NCI-H82 (cell line): ENCODE measurements at regions not wholly inside any gene's neighbourhood (a gene's known extent, or its start where the extent isn't known, plus 50 kb on each side); places are given as distances from the start of the nearest gene placed in this dataset.
"Not testable (repeated sequence)": the region's sequence is repeated elsewhere in the genome, so short reads cannot be mapped to it uniquely, and the experiment has no call there.

Experiments used
- DNase-seq: peaks from one replicate; lab custom pipeline; 2025; lab: John Stamatoyannopoulos, UW

- DNase-seq: no peak
Observed at GRCh38 chr13:54004026-54004699, 975.5 kb downstream of the OLFM4 start.

- DNase-seq: no peak
Observed at GRCh38 chr13:54016542-54016941, 987.9 kb downstream of the OLFM4 start.

GRCh38 chr13:54018485-54018884, 989.9 kb downstream of the OLFM4 start:
- no peak for DNase-seq

DNA sequence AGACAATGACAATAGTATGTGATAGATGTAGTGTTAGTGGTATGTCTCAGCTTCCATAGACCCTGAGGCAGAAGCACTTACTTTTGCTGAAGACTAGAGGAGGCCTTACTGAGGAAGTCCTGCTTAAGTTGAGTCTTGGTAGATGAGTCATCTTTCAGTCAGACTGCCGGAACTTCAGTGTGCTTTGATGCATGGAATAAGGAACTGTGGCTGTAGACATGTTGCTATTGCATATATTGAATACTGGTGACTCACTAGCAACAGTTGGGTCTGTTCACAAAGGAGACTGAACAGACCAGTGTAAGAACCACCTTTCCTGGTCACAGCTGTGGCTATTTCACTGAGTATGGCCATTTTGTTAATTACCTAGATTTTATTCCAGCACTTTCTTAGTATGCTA, 1000.6 kb downstream of the OLFM4 start:
- no peak for DNase-seq

DNA sequence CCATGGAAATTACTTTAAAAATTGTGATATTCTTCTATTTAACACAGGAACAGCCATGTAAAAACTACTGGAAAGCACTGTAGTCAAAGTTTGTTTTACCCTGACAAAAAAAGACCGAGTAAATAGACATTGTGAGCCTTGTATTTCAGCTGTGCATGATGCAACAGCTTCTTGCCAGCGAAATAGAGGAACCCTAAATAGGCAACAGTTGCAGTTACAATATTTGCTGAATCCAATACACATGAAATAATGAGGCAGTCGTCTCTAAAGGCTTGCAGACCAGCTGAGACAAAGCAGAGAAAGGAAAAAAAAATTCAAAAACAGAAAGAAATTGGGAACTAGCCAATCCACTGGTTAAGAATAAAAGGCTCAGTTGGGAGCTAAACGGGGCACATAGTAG, 1001.1 kb downstream of the OLFM4 start:
- no peak for DNase-seq

DNA sequence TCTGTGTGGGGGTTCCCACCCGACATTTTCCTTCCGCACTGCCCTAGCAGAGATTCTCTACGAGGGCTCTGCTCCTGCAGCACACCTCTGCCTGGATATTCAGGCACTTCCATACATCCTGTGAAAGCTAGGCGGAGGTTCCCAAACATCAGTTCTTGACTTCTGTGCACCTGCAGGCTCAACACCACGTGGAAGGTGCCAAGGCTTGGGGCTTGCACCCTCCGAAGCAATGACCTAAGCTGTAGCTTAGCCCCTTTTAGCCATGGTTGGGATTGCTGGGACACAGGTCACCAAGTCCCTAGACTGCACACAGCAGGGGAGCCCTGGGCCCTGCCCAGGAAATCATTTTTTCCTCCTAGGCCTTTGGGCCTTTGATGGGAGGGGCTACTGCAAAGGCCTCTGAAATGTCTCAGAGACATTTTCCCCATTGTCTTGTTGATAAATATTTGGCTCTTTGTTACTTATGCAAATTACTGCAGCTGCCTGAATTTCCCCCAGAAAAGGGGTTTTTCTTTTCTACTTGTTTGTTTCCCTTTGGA, 1004.8 kb downstream of the OLFM4 start:
- DNase-seq: no peak

DNA sequence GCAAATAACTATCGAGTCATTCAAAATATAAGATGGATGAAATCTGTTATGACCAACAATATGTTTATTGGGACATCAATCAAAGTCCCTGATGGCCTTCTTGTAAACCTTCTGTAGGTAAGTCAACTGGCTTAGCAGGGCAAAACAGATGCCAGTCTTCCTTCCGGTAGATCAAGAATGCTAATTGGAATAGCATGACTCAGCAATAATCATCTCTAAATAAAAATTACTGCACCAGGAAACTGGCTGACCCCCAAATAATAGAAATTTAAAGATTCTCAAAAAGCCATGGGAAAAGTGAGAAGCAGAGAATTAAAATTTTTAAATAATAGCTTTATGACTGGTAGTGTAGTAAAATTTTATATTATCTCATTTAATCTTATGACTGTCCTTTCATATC, 1005.4 kb downstream of the OLFM4 start:
- no peak for DNase-seq

- DNase-seq: not testable (repeated sequence)
Observed at GRCh38 chr13:54057416-54057815, 1028.8 kb downstream of the OLFM4 start.

DNA sequence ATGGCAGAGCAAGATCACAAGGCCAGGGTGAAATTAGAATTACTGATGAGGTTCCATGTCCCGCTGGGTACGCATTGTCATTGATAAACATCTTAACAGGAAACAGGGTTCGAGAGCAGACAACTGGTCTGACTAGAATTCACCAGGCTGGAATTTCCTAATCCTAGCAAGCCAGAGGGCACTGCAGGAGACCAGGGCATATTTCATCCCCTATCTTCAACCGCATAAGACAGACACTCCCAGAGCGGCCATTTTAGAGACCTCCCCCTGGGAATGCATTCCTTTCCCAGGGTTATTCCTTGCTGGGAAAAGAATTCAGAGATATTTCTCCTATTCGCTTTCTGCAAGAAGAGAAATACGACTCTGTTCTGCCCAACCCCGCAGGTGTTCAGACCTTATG, 1041.3 kb downstream of the OLFM4 start:
- not testable (repeated sequence) for DNase-seq

DNA sequence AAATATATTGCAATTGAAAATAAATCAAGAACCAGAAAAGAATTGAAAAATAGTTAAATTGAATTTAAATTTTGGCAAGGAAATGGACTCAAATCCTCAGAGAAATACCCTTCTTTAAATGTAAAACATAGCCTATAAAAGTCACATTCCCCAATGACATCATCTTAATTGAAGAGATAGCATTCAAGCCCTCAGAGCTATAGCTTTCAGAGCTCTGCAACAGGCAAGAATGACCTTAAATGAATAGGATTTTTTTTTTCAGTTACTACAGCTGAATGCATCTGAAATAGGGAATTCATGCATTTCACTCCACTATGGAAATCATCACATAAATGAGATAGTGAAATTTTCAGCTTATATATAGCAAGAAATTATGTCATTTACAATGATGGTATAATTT, 1049.0 kb downstream of the OLFM4 start:
- no peak for DNase-seq

GRCh38 chr13:54078271-54078870, 1049.8 kb downstream of the OLFM4 start:
- DNase-seq: peak; percentile 13

- DNase-seq: not testable (repeated sequence)
Observed at GRCh38 chr13:54082309-54082708, 1053.7 kb downstream of the OLFM4 start.

GRCh38 chr13:54091884-54092283, 1063.3 kb downstream of the OLFM4 start:
- DNase-seq: no peak

DNA sequence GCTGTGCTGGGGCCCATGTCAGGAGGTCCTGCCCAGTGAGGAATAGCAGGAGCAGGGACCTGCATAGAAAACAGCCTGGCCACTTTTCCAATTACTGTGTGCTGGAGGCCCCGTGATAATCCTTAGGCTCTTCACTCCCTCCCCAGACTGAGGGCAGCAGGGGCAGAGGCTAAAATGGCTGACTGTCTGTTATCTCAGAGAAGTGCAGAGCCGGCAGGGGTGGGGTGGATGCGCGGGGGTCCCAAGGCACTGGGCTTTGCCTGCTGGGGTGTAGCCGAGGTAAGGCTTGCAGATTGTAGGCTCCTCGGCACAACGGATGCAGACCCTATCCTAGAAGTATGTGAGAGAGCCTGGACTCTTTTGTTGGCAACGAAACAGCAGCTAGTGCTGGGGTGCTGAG, 1064.1 kb downstream of the OLFM4 start:
- no peak for DNase-seq

GRCh38 chr13:54110597-54110996, 1082.0 kb downstream of the OLFM4 start:
- DNase-seq: no peak

DNA sequence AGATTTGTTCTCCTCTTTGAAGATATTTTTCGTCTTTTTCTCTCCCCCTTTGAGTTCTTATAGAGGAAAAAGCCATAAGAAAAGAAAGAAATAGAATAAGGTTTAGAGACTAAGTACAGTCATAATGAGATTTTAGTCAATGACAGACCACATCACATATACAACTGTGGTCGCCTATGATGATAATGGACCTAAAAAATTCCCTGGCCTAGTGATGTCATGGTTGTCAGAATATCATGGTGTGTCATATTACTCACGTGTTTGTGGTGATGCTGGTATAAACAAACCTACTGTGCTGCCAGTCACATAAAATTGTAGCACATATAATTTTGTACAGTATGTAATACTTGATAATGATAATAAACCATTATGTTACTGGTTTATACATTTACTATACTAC, 1096.1 kb downstream of the OLFM4 start:
- no peak for DNase-seq

DNA sequence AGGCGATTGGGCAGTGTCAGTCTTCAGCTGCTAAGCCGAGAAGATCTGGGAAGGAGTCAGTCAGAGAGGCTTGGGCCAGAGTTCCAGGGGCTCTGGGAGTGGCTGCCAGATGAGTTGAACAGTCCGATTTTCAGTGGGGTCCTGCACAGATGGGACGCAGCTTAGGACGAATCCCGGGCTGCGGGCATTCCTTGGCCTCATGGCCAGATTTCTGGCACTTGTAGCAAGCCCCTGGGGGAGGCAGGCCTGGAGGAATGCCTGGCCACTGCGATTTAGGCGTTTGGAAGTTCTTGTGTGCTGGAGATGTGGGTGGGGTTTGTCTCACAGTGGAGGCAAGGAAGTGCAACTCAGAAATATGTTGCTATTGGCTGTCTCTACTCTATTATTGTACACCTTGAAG, 1102.3 kb downstream of the OLFM4 start:
- DNase-seq: not testable (repeated sequence)

- peak; percentile 44 for DNase-seq
Observed at GRCh38 chr13:54131433-54131832, 1102.8 kb downstream of the OLFM4 start.

DNA sequence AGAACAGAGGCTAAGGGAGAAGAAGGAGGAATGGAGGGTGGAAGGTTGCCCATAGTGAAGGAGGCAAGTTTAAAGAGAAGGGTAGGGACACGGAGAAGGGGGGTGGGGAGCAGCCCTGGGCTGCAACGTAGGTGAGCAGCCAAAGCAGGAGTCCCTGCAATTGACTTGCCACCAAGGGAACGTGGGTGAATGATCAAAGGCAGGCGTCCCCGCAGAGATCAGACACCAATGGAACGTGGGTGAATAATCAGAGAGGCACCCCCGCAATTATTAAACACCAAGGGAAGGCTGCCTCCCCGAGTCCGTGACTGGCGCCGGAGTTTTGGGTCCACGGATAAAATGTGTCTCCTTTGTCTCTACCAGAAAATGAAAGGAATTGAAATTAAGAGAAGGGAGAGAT, 1103.5 kb downstream of the OLFM4 start:
- DNase-seq: not testable (repeated sequence)

DNA sequence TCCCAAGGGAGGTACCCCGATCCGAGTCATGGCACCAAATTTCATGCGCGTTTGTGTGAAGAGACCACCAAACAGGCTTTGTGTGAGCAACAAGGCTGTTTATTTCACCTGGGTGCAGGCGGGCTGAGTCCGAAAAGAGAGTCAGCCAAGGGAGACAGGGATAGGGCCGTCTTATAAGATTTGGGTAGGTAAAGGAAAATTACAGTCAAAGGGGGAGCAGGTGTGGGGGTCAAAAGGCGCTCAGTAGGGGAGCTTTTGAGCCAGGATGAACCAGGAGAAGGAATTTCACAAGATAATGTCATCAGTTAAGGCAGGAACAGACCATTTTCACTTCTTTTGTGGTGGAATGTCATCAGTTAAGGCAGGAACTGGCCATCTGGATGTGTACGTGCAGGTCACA, 1104.1 kb downstream of the OLFM4 start:
- DNase-seq: not testable (repeated sequence)

GRCh38 chr13:54133746-54134145, 1105.1 kb downstream of the OLFM4 start:
- DNase-seq: no peak

DNA sequence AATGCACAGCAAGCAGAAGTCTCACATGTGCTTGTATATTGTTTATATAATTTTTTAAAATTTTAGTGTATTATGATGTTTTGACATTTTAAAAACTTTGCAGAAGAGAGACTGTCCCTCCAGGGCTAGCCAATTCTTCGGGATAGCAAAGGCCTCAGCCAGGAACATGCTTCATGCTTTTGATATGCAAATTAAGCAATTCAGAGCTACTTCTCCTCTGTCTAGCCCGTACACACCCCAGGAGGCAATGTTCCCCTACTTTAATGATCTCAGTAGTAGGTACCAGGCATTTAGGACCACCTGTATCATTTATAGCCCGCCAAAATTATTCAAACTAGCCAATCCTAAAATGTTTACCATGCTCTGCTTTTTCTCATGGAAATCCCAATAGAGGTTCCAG, 1116.2 kb downstream of the OLFM4 start:
- DNase-seq: no peak

GRCh38 chr13:54150851-54151250, 1122.2 kb downstream of the OLFM4 start:
- DNase-seq: no peak

DNA sequence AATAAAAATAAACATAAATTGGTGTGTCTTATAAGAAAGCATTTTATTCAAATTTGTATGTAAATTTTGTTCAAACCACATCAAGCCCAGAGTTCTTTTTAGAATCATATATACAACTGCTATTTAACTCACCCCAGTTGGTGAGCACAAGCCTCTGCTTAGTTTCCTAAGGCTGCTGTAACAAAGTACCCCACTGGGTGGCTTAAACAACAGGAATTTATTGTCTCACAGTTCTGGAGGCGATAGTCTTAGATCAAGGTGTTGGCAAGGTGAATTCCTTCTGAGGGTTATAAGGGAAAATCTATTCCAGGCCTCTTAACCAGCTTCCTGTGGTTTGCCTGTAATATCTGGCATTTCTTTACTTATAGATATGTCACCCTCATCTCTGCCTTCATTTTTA, 1133.5 kb downstream of the OLFM4 start:
- peak; percentile 55 for DNase-seq
